HEK293 (cell line): ENCODE measurements at regions not wholly inside any gene's neighbourhood (a gene's known extent, or its start where the extent isn't known, plus 50 kb on each side); places are given as distances from the start of the nearest gene placed in this dataset.

ENCODE experiments used
- CTCF ChIA-PET: fragments of 350-600 bp; formaldehyde crosslinking; extraction: SDS; loops from one replicate; lab custom pipeline; 2021; ENCODE audit warnings: antibody characterized with exemption; lab: Yijun Ruan, JAX
- POLR2A ChIA-PET: fragments of 300-600 bp; formaldehyde crosslinking; extraction: SDS; loops from one replicate; lab custom pipeline; 2020; ENCODE audit warnings: antibody characterized with exemption, inconsistent platforms; lab: Yijun Ruan, JAX
- H3K27ac ChIP-seq: fragments of 200-500 bp; sonication (Bioruptor generic); 2 replicates; pipeline ENCODE4 v1.5.1; 2014; ENCODE audit warnings: low read depth, low read length, control low read depth, inconsistent platforms; ENCODE audit errors: extremely low read depth
- H3K36me3 ChIP-seq, 2 experiments: fragments of 200-500 bp in 1 of 2; sonication (Bioruptor generic) in 1 of 2; 1 replicate in 1 of 2; 2 replicates in 1 of 2; pipeline ENCODE4 v1.5.1; 2014 to 2017; ENCODE audit warnings: inconsistent platforms in 2 of 2, low read length in 2 of 2; ENCODE audit not compliant: control insufficient read depth in 2 of 2, insufficient read depth in 1 of 2
- H3K4me1 ChIP-seq: fragments of 200-500 bp; sonication (Bioruptor generic); 2 replicates; pipeline ENCODE4 v1.5.1; 2014; ENCODE audit warnings: mild to moderate bottlenecking, low read length, inconsistent platforms; ENCODE audit not compliant: control insufficient read depth, insufficient read depth
- H3K4me3 ChIP-seq: 2 replicates; pipeline ENCODE4 v1.5.1; 2011; ENCODE audit warnings: low read depth, mild to moderate bottlenecking, control low read depth, low read length, moderate library complexity
- H3K9me3 ChIP-seq: fragments of 200-500 bp; sonication (Bioruptor generic); 2 replicates; pipeline ENCODE4 v1.5.1; 2014; ENCODE audit warnings: low read depth, low read length, inconsistent platforms; ENCODE audit not compliant: control insufficient read depth, insufficient read depth
- BCL11B ChIP-seq: fragments of 450-650 bp; formaldehyde crosslinking; IDR thresholded peaks from 2 replicates; pipeline ENCODE4 v1.5.1; 2016; ENCODE audit warnings: low read depth, missing biosample characterization, missing genetic modification characterization
- MEIS1 ChIP-seq: sonication (generic); formaldehyde crosslinking; IDR thresholded peaks from 2 replicates; pipeline ENCODE4 v1.8.1; 2022; ENCODE audit warnings: missing genetic modification reagents, mild to moderate bottlenecking, borderline replicate concordance
- MYNN ChIP-seq: fragments of 450-650 bp; formaldehyde crosslinking; IDR thresholded peaks from 2 replicates; pipeline ENCODE4 v1.5.1; 2016; ENCODE audit warnings: missing biosample characterization, missing genetic modification characterization, borderline replicate concordance
- ZBTB20 ChIP-seq: fragments of 450-650 bp; formaldehyde crosslinking; IDR thresholded peaks from 2 replicates; pipeline ENCODE4 v1.5.1; 2016; ENCODE audit warnings: missing biosample characterization, missing genetic modification characterization
- ZBTB7A ChIP-seq: fragments of 450-650 bp; formaldehyde crosslinking; IDR thresholded peaks from 2 replicates; pipeline ENCODE4 v1.5.1; 2016; ENCODE audit warnings: low read depth, missing biosample characterization, missing genetic modification characterization
- ZNF112 ChIP-seq: fragments of 450-650 bp; formaldehyde crosslinking; IDR thresholded peaks from 2 replicates; pipeline ENCODE4 v1.5.0; 2017; ENCODE audit warnings: missing biosample characterization, missing genetic modification characterization
- ZNF121 ChIP-seq: fragments of 450-650 bp; formaldehyde crosslinking; IDR thresholded peaks from 2 replicates; pipeline ENCODE4 v1.5.1; 2016; ENCODE audit warnings: missing biosample characterization, missing genetic modification characterization
- ZNF157 ChIP-seq: fragments of 450-650 bp; formaldehyde crosslinking; IDR thresholded peaks from 2 replicates; pipeline ENCODE4 v1.5.1; 2016; ENCODE audit warnings: missing biosample characterization, missing genetic modification characterization
- ZNF19 ChIP-seq: fragments of 450-650 bp; formaldehyde crosslinking; IDR thresholded peaks from 2 replicates; pipeline ENCODE4; 2016; ENCODE audit warnings: missing biosample characterization, missing genetic modification characterization, low read depth
- ZNF473 ChIP-seq: fragments of 450-650 bp; formaldehyde crosslinking; IDR thresholded peaks from 2 replicates; pipeline ENCODE4 v1.5.1; 2017; ENCODE audit warnings: missing biosample characterization, missing genetic modification characterization
- ZNF510 ChIP-seq: fragments of 450-650 bp; formaldehyde crosslinking; IDR thresholded peaks from 2 replicates; pipeline ENCODE4 v1.5.1; 2018; ENCODE audit warnings: mild to moderate bottlenecking, missing genetic modification characterization, missing biosample characterization; ENCODE audit not compliant: insufficient replicate concordance
- ZNF560 ChIP-seq: fragments of 450-650 bp; formaldehyde crosslinking; IDR thresholded peaks from 2 replicates; pipeline ENCODE4 v1.5.1; 2017; ENCODE audit warnings: missing biosample characterization, missing genetic modification characterization, borderline replicate concordance
- ZNF629 ChIP-seq: fragments of 450-650 bp; formaldehyde crosslinking; IDR thresholded peaks from 2 replicates; pipeline ENCODE4 v1.5.1; 2017; ENCODE audit warnings: missing biosample characterization, missing genetic modification characterization
- ZNF747 ChIP-seq: fragments of 450-650 bp; formaldehyde crosslinking; IDR thresholded peaks from 2 replicates; pipeline ENCODE4 v1.5.1; 2016; ENCODE audit warnings: missing biosample characterization, missing genetic modification characterization
- ZNF76 ChIP-seq: fragments of 450-650 bp; formaldehyde crosslinking; IDR thresholded peaks from 2 replicates; pipeline ENCODE4; 2016; ENCODE audit warnings: low read depth, missing biosample characterization, missing genetic modification characterization, borderline replicate concordance
- ZNF843 ChIP-seq: fragments of 450-650 bp; formaldehyde crosslinking; IDR thresholded peaks from 2 replicates; pipeline ENCODE4 v1.5.1; 2016; ENCODE audit warnings: missing biosample characterization, missing genetic modification characterization
- TF ChIP-seq, protein P1 (sequence below): fragments of 450-650 bp; formaldehyde crosslinking; IDR thresholded peaks from 2 replicates; pipeline ENCODE4 v1.5.1; 2016; ENCODE audit warnings: missing biosample characterization, missing genetic modification characterization
- TF ChIP-seq, protein P2 (sequence below): fragments of 450-650 bp; formaldehyde crosslinking; IDR thresholded peaks from 2 replicates; pipeline ENCODE4 v1.5.1; 2017; ENCODE audit warnings: missing biosample characterization, missing genetic modification characterization

DNA sequence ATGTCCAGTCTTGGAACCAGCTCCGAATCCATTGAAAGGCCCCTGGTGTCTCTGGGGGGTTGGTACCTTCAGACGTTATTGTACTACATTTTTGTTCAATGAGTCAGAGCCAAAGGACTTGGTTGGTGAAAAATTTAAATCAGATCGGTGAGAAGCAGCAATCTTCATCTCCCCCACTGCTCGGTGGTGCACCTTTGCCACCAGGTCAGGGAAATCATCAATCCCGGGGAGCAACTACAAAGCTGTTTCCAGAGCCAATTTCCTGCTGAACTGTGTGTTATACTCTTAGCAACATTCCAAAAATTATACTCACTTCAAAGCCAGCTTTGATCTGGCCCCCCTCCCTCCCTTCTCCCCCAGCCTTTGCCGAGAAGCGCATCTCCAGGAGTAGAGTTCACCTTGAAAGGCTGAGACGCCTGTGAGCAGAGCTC lies 375.2 kb upstream of the WWC1 start:
- H3K27ac ChIP-seq, result no peak overlapping the region
- no peaks in the 10 kb centered on the region for H3K9me3 ChIP-seq
- no peak overlapping the region for H3K4me3 ChIP-seq
- TF ChIP-seq ZNF121 (tag by site-specific recombination), result no peak
- TF ChIP-seq ZNF76 (tag by site-specific recombination), result no peak
- no peak for TF ChIP-seq MEIS1 (CRISPR knock-in tag)
- no peaks in the 10 kb centered on the region for H3K36me3 ChIP-seq
- H3K4me1 ChIP-seq, result no peaks in the 10 kb centered on the region
- ChIA-PET CTCF (no interaction called here), POLR2A (no interaction called here)

DNA sequence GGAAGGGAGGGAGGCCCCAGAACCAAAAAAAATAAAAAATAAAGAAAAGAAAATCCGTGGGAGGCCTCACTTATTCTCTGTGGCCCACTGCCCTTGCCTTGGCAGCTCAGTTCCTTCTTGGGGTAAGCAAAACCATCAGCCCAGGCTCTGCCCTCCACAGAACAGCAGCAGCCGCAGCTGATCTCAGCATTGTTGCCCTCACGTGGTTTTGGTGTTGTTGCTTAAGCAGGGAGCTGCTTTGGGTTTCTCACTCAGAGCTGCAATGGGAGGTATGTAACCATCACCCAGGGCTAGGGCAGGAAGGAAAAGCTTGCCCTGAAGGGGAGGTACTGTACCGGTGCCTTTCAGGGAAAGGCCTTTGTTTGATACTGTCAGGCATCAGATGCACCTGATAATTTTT lies 374.7 kb upstream of the WWC1 start:
- TF ChIP-seq ZNF112 (no peak), ZNF747 (tag by site-specific recombination) (no peak), ZNF843 (tag by site-specific recombination) (no peak), ZNF629 (tag by site-specific recombination) (no peak), ZNF473 (tag by site-specific recombination) (no peak), BCL11B (tag by site-specific recombination) (no peak), ZNF510 (no peak), ZBTB20 (tag by site-specific recombination) (no peak), ZNF19 (no peak)
- CTCF ChIA-PET, result no interaction called here
- H3K4me3 ChIP-seq, result no peak overlapping the region
- H3K27ac ChIP-seq, result no peak overlapping the region
- POLR2A ChIA-PET, result no interaction called here
- H3K4me1 ChIP-seq, result no peaks in the 10 kb centered on the region
- no peaks in the 10 kb centered on the region for H3K9me3 ChIP-seq
- no peaks in the 10 kb centered on the region for H3K36me3 ChIP-seq

DNA sequence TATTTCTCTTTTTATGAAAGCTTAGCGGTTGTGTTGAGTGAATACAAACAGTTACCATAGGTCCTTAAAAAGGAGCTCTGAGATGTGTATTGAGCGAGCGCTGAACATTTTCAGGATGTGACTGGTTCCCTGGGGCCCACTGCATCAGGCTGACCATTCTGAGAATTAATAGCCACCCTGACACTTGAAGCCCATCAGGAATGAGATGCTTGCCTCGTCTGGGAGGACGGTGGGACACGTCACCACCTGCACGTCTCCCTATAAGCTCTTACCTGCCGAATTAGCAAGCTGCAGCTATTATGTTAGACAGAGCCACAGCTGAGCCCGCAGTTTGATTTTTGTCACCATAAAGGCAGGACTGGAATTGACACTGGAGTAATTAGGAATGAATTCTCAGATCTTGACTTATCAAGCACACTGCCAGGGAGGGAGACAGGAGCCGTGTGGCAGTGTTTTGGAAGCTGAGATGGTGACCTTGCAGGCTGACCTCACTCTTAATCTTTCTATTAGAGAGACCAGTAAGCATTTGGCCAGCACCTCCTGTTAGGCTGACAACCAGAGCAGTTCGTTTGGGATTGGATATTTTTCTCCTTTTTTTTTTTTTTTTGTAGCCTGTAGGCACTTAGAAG lies 373.1 kb upstream of the WWC1 start:
- H3K27ac ChIP-seq, result no peak overlapping the region
- H3K4me3 ChIP-seq, result no peak overlapping the region
- POLR2A ChIA-PET, result no interaction called here
- no peaks in the 10 kb centered on the region for H3K36me3 ChIP-seq
- H3K9me3 ChIP-seq, result no peaks in the 10 kb centered on the region
- CTCF ChIA-PET, result interaction anchor here (0.6 kb wide), 1 partner anchor 548 kb away, joined by 3 read pairs; no protein-coding TSS in a partner anchor
- TF ChIP-seq MYNN (tag by site-specific recombination), result no peak
- no peak for TF ChIP-seq ZBTB7A (tag by site-specific recombination)
- TF ChIP-seq ZNF560 (tag by site-specific recombination), result no peak
- TF ChIP-seq, protein P1, sequence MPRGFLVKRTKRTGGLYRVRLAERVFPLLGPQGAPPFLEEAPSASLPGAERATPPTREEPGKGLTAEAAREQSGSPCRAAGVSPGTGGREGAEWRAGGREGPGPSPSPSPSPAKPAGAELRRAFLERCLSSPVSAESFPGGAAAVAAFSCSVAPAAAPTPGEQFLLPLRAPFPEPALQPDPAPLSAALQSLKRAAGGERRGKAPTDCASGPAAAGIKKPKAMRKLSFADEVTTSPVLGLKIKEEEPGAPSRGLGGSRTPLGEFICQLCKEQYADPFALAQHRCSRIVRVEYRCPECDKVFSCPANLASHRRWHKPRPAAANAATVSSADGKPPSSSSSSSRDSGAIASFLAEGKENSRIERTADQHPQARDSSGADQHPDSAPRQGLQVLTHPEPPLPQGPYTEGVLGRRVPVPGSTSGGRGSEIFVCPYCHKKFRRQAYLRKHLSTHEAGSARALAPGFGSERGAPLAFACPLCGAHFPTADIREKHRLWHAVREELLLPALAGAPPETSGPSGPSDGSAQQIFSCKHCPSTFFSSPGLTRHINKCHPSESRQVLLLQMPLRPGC (tag by site-specific recombination), result no peak
- TF ChIP-seq, protein P2, sequence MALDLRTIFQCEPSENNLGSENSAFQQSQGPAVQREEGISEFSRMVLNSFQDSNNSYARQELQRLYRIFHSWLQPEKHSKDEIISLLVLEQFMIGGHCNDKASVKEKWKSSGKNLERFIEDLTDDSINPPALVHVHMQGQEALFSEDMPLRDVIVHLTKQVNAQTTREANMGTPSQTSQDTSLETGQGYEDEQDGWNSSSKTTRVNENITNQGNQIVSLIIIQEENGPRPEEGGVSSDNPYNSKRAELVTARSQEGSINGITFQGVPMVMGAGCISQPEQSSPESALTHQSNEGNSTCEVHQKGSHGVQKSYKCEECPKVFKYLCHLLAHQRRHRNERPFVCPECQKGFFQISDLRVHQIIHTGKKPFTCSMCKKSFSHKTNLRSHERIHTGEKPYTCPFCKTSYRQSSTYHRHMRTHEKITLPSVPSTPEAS (tag by site-specific recombination), result no peak
- no peak for TF ChIP-seq ZNF157 (tag by site-specific recombination)
- H3K4me1 ChIP-seq, result no peaks in the 10 kb centered on the region
